CD14-positive monocyte (primary cell): ENCODE measurements at regions not wholly inside any gene's neighbourhood (a gene's known extent, or its start where the extent isn't known, plus 50 kb on each side); places are given as distances from the start of the nearest gene placed in this dataset.

Experiments used
- DNase-seq, 3 donors: peaks; one replicate each; pipeline ENCODE4 v3.0.0-alpha.2; 2011 to 2022
- H2AFZ ChIP-seq: 2 replicates; pipeline ENCODE4 v1.6.0; 2012; ENCODE audit warnings: mild to moderate bottlenecking, low read depth, low read length, inconsistent platforms; ENCODE audit not compliant: insufficient read depth, poor library complexity, severe bottlenecking
- H3K27ac ChIP-seq, 2 donors: 1 replicate in 1 of 2; 2 replicates in 1 of 2; pipeline ENCODE4 v1.5.1; 2012 to 2013; ENCODE audit warnings: low read length in 2 of 2, control low read depth in 1 of 2, inconsistent platforms in 1 of 2, low read depth in 1 of 2, mild to moderate bottlenecking in 1 of 2
- H3K27me3 ChIP-seq, 2 donors: one replicate each; pipeline versions ENCODE4 v1.6.0 to v1.6.1; 2011 to 2013; ENCODE audit warnings: low read length in 2 of 2; ENCODE audit not compliant: control insufficient read depth in 2 of 2, insufficient read depth in 2 of 2
- H3K36me3 ChIP-seq, 2 donors: replicated peaks in 1 of 2; 1 replicate in 1 of 2; 2 replicates in 1 of 2; pipeline versions ENCODE4 v1.5.1 to v1.6.1; 2012 to 2013; ENCODE audit warnings: low read length in 2 of 2, control low read depth in 1 of 2, inconsistent platforms in 1 of 2, mild to moderate bottlenecking in 1 of 2; ENCODE audit not compliant: insufficient read depth in 2 of 2, control insufficient read depth in 1 of 2
- H3K4me1 ChIP-seq, 2 donors: 1 replicate in 1 of 2; 2 replicates in 1 of 2; pipeline versions ENCODE4 v1.5.1 to v1.6.1; 2012 to 2013; ENCODE audit warnings: low read length in 2 of 2, control low read depth in 1 of 2, inconsistent platforms in 1 of 2, mild to moderate bottlenecking in 1 of 2, moderate library complexity in 1 of 2; ENCODE audit not compliant: insufficient read depth in 2 of 2, control insufficient read depth in 1 of 2
- H3K4me2 ChIP-seq: replicated peaks from 2 replicates; pipeline ENCODE3; 2012; ENCODE audit warnings: low read length, moderate library complexity, mild to moderate bottlenecking; ENCODE audit not compliant: poor library complexity, severe bottlenecking; ENCODE audit errors: extremely low read depth
- H3K4me3 ChIP-seq, 3 experiments: fragments of 200-600 bp in 1 of 3; sonication (generic) in 1 of 3; replicated peaks in 1 of 3; 1 replicate in 2 of 3; 2 replicates in 1 of 3; pipeline ENCODE4 v1.5.1; 2011 to 2013; ENCODE audit warnings: low read length in 3 of 3, mild to moderate bottlenecking in 3 of 3, control low read depth in 2 of 3, low read depth in 2 of 3, inconsistent platforms in 1 of 3, moderate library complexity in 1 of 3
- H3K79me2 ChIP-seq: 2 replicates; pipeline ENCODE4 v1.6.0; 2012; ENCODE audit warnings: mild to moderate bottlenecking, control low read depth, inconsistent platforms, low read length, moderate library complexity; ENCODE audit not compliant: insufficient read depth
- H3K9ac ChIP-seq: 2 replicates; pipeline ENCODE4 v1.6.0; 2017; ENCODE audit warnings: low read length, mild to moderate bottlenecking; ENCODE audit not compliant: insufficient read depth, poor library complexity, severe bottlenecking
- H3K9me3 ChIP-seq, 2 donors: replicated peaks in 1 of 2; 1 replicate in 1 of 2; 2 replicates in 1 of 2; pipeline versions ENCODE4 v1.5.1 to v1.6.1; 2012 to 2013; ENCODE audit warnings: low read length in 2 of 2, control low read depth in 1 of 2; ENCODE audit not compliant: control insufficient read depth in 1 of 2, insufficient read depth in 1 of 2
- H4K20me1 ChIP-seq: 2 replicates; pipeline ENCODE4 v1.6.0; 2012; ENCODE audit warnings: mild to moderate bottlenecking, low read length, control low read depth, moderate library complexity; ENCODE audit not compliant: insufficient read depth
- H3K27ac Mint-ChIP-seq, 7 donors: one replicate each; pipeline ENCODE4 v1.8.0; 2020; ENCODE audit warnings: mild to moderate bottlenecking in 7 of 7, mixed read lengths in 7 of 7, moderate library complexity in 6 of 7, inconsistent platforms in 2 of 7
- H3K27me3 Mint-ChIP-seq, 3 donors: one replicate each; pipeline ENCODE4 v1.8.0; 2021 to 2022; ENCODE audit warnings: low read depth in 3 of 3, mild to moderate bottlenecking in 3 of 3, mixed read lengths in 3 of 3, moderate library complexity in 3 of 3, inconsistent platforms in 1 of 3
- H3K36me3 Mint-ChIP-seq, 2 donors: one replicate each; pipeline ENCODE4 v1.8.0; 2020; ENCODE audit warnings: mixed read lengths in 2 of 2, inconsistent platforms in 1 of 2, mild to moderate bottlenecking in 1 of 2
- H3K4me1 Mint-ChIP-seq: one replicate; pipeline ENCODE4 v1.8.0; 2020; ENCODE audit warnings: mild to moderate bottlenecking, mixed read lengths
- H3K4me3 Mint-ChIP-seq, 2 donors: one replicate each; pipeline ENCODE4 v1.8.0; 2020; ENCODE audit warnings: mild to moderate bottlenecking in 2 of 2, mixed read lengths in 2 of 2, moderate library complexity in 1 of 2
- H3K9me3 Mint-ChIP-seq, 7 donors: one replicate each; pipeline ENCODE4 v1.8.0; 2020 to 2022; ENCODE audit warnings: mixed read lengths in 7 of 7, mild to moderate bottlenecking in 6 of 7, moderate library complexity in 6 of 7, inconsistent platforms in 2 of 7
- WGBS: methylation state at CpG from one replicate; pipeline ENCODE4 v1.1.5; 2013; ENCODE audit warnings: missing lambda C conversion rate; ENCODE audit not compliant: insufficient coverage; 5-methylcytosine and 5-hydroxymethylcytosine counted together
- intact Hi-C, 2 donors: fragments of 100-400 bp; cut with micrococcal nuclease; formaldehyde crosslinking; loops; one replicate each; pipeline versions ENCODE4 v1.15.0 to v1.15.1; 2023
- TF ChIP-seq, protein P1 (sequence below): fragments of 200-600 bp; IDR thresholded peaks from one replicate; pipeline ENCODE4 v1.8.0; 2022; ENCODE audit warnings: antibody characterized with exemption, mild to moderate bottlenecking

- Histone ChIP-seq H3K4me1 (no peaks in the 10 kb centered on the region), H3K9ac (no peak overlapping the region), H3K4me2 (no peak overlapping the region), H3K27ac (no peak overlapping the region), H3K27me3 (no peaks in the 10 kb centered on the region), H3K79me2 (no peaks in the 10 kb centered on the region), H4K20me1 (no peaks in the 10 kb centered on the region), H3K36me3 (no peaks in the 10 kb centered on the region), H2AFZ (no peak overlapping the region), H3K9me3 (no peaks in the 10 kb centered on the region), H3K4me3 (no peak overlapping the region)
- DNase-seq, result no peak
- Mint-ChIP-seq H3K4me3 (no peak overlapping the region), H3K36me3 (no peaks in the 10 kb centered on the region), H3K9me3 (peaks cover 0 to 3% (median 0%) of the 10 kb centered on the region in 7 donors), H3K27me3 (peaks cover 0 to 1% (median 0%) of the 10 kb centered on the region in 3 donors), H3K4me1 (no peaks in the 10 kb centered on the region), H3K27ac (no peak overlapping the region)
- TF ChIP-seq, protein P1, sequence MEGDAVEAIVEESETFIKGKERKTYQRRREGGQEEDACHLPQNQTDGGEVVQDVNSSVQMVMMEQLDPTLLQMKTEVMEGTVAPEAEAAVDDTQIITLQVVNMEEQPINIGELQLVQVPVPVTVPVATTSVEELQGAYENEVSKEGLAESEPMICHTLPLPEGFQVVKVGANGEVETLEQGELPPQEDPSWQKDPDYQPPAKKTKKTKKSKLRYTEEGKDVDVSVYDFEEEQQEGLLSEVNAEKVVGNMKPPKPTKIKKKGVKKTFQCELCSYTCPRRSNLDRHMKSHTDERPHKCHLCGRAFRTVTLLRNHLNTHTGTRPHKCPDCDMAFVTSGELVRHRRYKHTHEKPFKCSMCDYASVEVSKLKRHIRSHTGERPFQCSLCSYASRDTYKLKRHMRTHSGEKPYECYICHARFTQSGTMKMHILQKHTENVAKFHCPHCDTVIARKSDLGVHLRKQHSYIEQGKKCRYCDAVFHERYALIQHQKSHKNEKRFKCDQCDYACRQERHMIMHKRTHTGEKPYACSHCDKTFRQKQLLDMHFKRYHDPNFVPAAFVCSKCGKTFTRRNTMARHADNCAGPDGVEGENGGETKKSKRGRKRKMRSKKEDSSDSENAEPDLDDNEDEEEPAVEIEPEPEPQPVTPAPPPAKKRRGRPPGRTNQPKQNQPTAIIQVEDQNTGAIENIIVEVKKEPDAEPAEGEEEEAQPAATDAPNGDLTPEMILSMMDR, result no peak
- 77% methylated on average over 2 of the region's 3 CpGs for WGBS
- intact Hi-C loops, result no loop called here
Observed at GRCh38 chr18:29378651-29379136, 1201.8 kb upstream of the CDH2 start.

DNA sequence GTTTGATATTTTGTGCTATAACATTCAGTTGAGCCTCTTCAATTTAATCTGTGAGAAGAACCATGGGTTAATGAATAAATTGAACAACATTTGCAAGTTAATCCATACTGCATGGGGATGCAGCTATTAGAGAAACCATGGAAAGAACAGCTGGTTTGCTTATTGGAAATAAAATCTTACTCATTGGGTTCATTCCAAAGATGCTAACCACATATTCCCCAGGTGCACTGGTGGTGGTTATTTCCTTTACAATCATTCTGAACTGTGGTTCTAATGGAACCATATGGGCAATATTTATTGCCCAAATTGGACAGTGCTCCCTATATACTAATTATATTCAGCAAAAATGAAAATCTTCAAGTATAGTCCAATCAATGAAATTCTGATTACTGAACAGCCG, 1200.4 kb upstream of the CDH2 start:
- Histone ChIP-seq H3K27ac (no peak overlapping the region), H3K4me1 (no peaks in the 10 kb centered on the region), H2AFZ (no peak overlapping the region), H3K36me3 (no peaks in the 10 kb centered on the region), H3K9me3 (peaks cover 0 to 7% of the 10 kb centered on the region in 2 donors), H3K79me2 (no peaks in the 10 kb centered on the region), H4K20me1 (no peaks in the 10 kb centered on the region), H3K27me3 (no peaks in the 10 kb centered on the region), H3K4me3 (no peak overlapping the region), H3K9ac (no peak overlapping the region), H3K4me2 (no peak overlapping the region)
- H3K27me3 Mint-ChIP-seq, result peaks cover 0 to 1% (median 0%) of the 10 kb centered on the region in 3 donors
- no peaks in the 10 kb centered on the region for H3K4me1 Mint-ChIP-seq
- TF ChIP-seq, protein P1, result no peak
- H3K9me3 Mint-ChIP-seq, result peaks cover 0 to 3% (median 2%) of the 10 kb centered on the region in 7 donors
- no peaks in the 10 kb centered on the region for H3K36me3 Mint-ChIP-seq
- intact Hi-C loops, result no loop called here
- no CpG with 5 or more reads among the region's 1 CpG for whole genome bisulfite sequencing
- no peak overlapping the region for H3K27ac Mint-ChIP-seq
- DNase-seq, result no peak
- H3K4me3 Mint-ChIP-seq, result no peak overlapping the region
